ENCODE measurements at regions not wholly inside any gene's neighbourhood (a gene's known extent, or its start where the extent isn't known, plus 50 kb on each side); places are given as distances from the start of the nearest gene placed in this dataset.

- Histone ChIP-seq H3K27me3 (ENCODE audit: control insufficient read depth, insufficient read depth, low read length) (no peaks in the 10 kb centered on the region), H3K9me3 (ENCODE audit: control insufficient read depth, insufficient read depth, low read depth, low read length) (no peaks in the 10 kb centered on the region), H3K4me1 (ENCODE audit: control insufficient read depth, insufficient read depth, low read length) (no peaks in the 10 kb centered on the region), H3K36me3 (ENCODE audit: control insufficient read depth, insufficient read depth, low read length) (no peaks in the 10 kb centered on the region), H3K4me3 (ENCODE audit: low read depth in 2 of 2, low read length in 2 of 2) (no peak overlapping the region), H3K27ac (ENCODE audit: low read length) (no peak overlapping the region; the same call in 1 of the 2 replicates)
- ChIA-PET POLR2A (no interaction called here), CTCF (no interaction called here)
- intact Hi-C loops (cut with micrococcal nuclease; ENCODE audit: unreplicated experiment), result no loop called here
- ATAC-seq (no peak), DNase-seq (ENCODE audit: low read depth, low spot score) (no peak)
- no peak for TF ChIP-seq CTCF (IDR thresholded peaks at IDR 0.05)
- no peak for TF ChIP-seq TCF7L2 (IDR thresholded peaks at IDR 0.05; ENCODE audit: low read depth, low read length)
- TF ChIP-seq REST (IDR thresholded peaks at IDR 0.05; ENCODE audit: insufficient read depth in 1 of 2, low read depth in 2 of 2, low read length in 1 of 2), result no peak
- no peak for TF ChIP-seq SIN3A (IDR thresholded peaks at IDR 0.05; ENCODE audit: borderline replicate concordance, insufficient read depth, low read depth, low read length)
- no peak for TF ChIP-seq POLR2AphosphoS5 (IDR thresholded peaks at IDR 0.05; ENCODE audit: low read depth, low read length)
- in situ Hi-C loops (cut with HindIII; ENCODE audit: low pct_unique_long_range_greater_than_20kb, low sequenced_read_pairs), result no loop called here
- BruUV-seq (replicated peaks), result no TSS peak
Measured at GRCh38 chr18:46321955-46322354, 217.8 kb downstream of the HAUS1 start.

- H3K27ac ChIP-seq (ENCODE audit: low read length), result no peak overlapping the region
- TF ChIP-seq TCF7L2 (IDR thresholded peaks at IDR 0.05; ENCODE audit: low read depth, low read length), result no peak
- no peak for TF ChIP-seq SIN3A (IDR thresholded peaks at IDR 0.05; ENCODE audit: borderline replicate concordance, insufficient read depth, low read depth, low read length)
- TF ChIP-seq REST (IDR thresholded peaks at IDR 0.05; ENCODE audit: insufficient read depth in 1 of 2, low read depth in 2 of 2, low read length in 1 of 2), result no peak
- no peak for TF ChIP-seq CTCF (IDR thresholded peaks at IDR 0.05)
- TF ChIP-seq POLR2AphosphoS5 (IDR thresholded peaks at IDR 0.05; ENCODE audit: low read depth, low read length), result no peak
- in situ Hi-C loops (cut with HindIII; ENCODE audit: low pct_unique_long_range_greater_than_20kb, low sequenced_read_pairs), result no loop called here
Measured at GRCh38 chr18:46322411-46322891, 218.3 kb downstream of the HAUS1 start.

More at GRCh38 chr18:46322411-46322891, 218.3 kb downstream of the HAUS1 start:
- DNase-seq (ENCODE audit: low read depth, low spot score) (no peak), ATAC-seq (no peak)
- intact Hi-C loops (cut with micrococcal nuclease; ENCODE audit: unreplicated experiment), result no loop called here
- no TSS peak for BruUV-seq (replicated peaks)
- CTCF ChIA-PET, result no interaction called here
- H3K36me3 ChIP-seq (ENCODE audit: control insufficient read depth, insufficient read depth, low read length), result no peaks in the 10 kb centered on the region
- POLR2A ChIA-PET, result no interaction called here
- no peaks in the 10 kb centered on the region for H3K4me1 ChIP-seq (ENCODE audit: control insufficient read depth, insufficient read depth, low read length)
- H3K27me3 ChIP-seq (ENCODE audit: control insufficient read depth, insufficient read depth, low read length), result no peaks in the 10 kb centered on the region
- H3K9me3 ChIP-seq (ENCODE audit: control insufficient read depth, insufficient read depth, low read depth, low read length), result no peaks in the 10 kb centered on the region
- H3K4me3 ChIP-seq (ENCODE audit: low read depth in 2 of 2, low read length in 2 of 2), result no peak overlapping the region

All from Panc1 (cell line).